OCI-LY1 (cell line): ENCODE measurements at regions not wholly inside any gene's neighbourhood (a gene's known extent, or its start where the extent isn't known, plus 50 kb on each side); places are given as distances from the start of the nearest gene placed in this dataset.

Source experiments
- H2AFZ ChIP-seq: fragments of 200-600 bp; sonication (generic), shearing (Covaris generic); 2 replicates; pipeline ENCODE4 v1.6.0; 2014; ENCODE audit warnings: antibody characterized with exemption, mild to moderate bottlenecking, low read length
- H3F3A ChIP-seq: fragments of 200-600 bp; sonication (generic), shearing (Covaris generic); 2 replicates; pipeline ENCODE4 v1.6.0; 2014; ENCODE audit warnings: mild to moderate bottlenecking, antibody characterized with exemption, low read length, moderate library complexity; ENCODE audit not compliant: insufficient read depth
- H3K27ac ChIP-seq: fragments of 200-600 bp; sonication (generic); 2 replicates; pipeline ENCODE4 v1.5.1; 2014; ENCODE audit warnings: low read length, mixed run types, mild to moderate bottlenecking, low read depth; ENCODE audit not compliant: poor library complexity, severe bottlenecking
- H3K27me3 ChIP-seq: fragments of 200-600 bp; sonication (generic); 2 replicates; pipeline ENCODE4 v1.6.0; 2014; ENCODE audit warnings: antibody characterized with exemption, mild to moderate bottlenecking, low read length, moderate library complexity; ENCODE audit not compliant: insufficient read depth
- H3K36me3 ChIP-seq: fragments of 200-600 bp; sonication (generic); 2 replicates; pipeline ENCODE4 v1.6.1; 2014; ENCODE audit warnings: mild to moderate bottlenecking, antibody characterized with exemption, low read length, moderate library complexity, mixed read lengths; ENCODE audit not compliant: insufficient read depth
- H3K4me1 ChIP-seq: fragments of 200-600 bp; sonication (generic); 2 replicates; pipeline ENCODE4 v1.5.1; 2014; ENCODE audit warnings: mild to moderate bottlenecking, low read length, moderate library complexity; ENCODE audit not compliant: insufficient read depth, severe bottlenecking
- H3K4me2 ChIP-seq: fragments of 200-600 bp; sonication (generic), shearing (Covaris generic); 2 replicates; pipeline ENCODE4 v1.6.1; 2014; ENCODE audit warnings: low read length
- H3K4me3 ChIP-seq: fragments of 200-600 bp; sonication (generic); 2 replicates; pipeline ENCODE4 v1.5.1; 2014; ENCODE audit warnings: low read length, low read depth, mild to moderate bottlenecking, mixed read lengths; ENCODE audit not compliant: poor library complexity, severe bottlenecking
- H3K79me2 ChIP-seq: fragments of 200-600 bp; shearing (Covaris generic); 2 replicates; pipeline ENCODE4 v1.6.1; 2016; ENCODE audit warnings: mixed run types, low read length, mixed read lengths; ENCODE audit not compliant: insufficient read depth
- H3K9ac ChIP-seq: fragments of 200-600 bp; sonication (generic), shearing (Covaris generic); 2 replicates; pipeline ENCODE4 v1.6.1; 2014; ENCODE audit warnings: mild to moderate bottlenecking, low read length, mixed read lengths
- H3K9me2 ChIP-seq: fragments of 200-600 bp; sonication (generic), shearing (Covaris generic); 2 replicates; pipeline ENCODE4 v1.6.1; 2014; ENCODE audit warnings: low read depth, mild to moderate bottlenecking, low read length, mixed read lengths
- H3K9me3 ChIP-seq: fragments of 200-600 bp; shearing (Covaris generic); 2 replicates; pipeline ENCODE4 v1.6.1; 2014; ENCODE audit warnings: low read length, mixed read lengths
- H4K20me1 ChIP-seq: fragments of 200-600 bp; sonication (generic), shearing (Covaris generic); 2 replicates; pipeline ENCODE4 v1.6.0; 2016; ENCODE audit warnings: mild to moderate bottlenecking, low read length; ENCODE audit not compliant: insufficient read depth
- EZH2 ChIP-seq: fragments of 200-600 bp; sonication (generic), shearing (Covaris generic); IDR thresholded peaks from 2 replicates; pipeline ENCODE4 v1.8.0; 2017; ENCODE audit warnings: borderline replicate concordance, mixed run types, mild to moderate bottlenecking, antibody characterized with exemption, low read length, moderate library complexity, mixed read lengths
- TF ChIP-seq, protein P1 (sequence below): fragments of 200-600 bp; sonication (generic), shearing (Covaris generic); IDR thresholded peaks from 2 replicates; pipeline ENCODE4 v1.5.1; 2017; ENCODE audit warnings: mild to moderate bottlenecking, antibody characterized with exemption, low read length, moderate library complexity, mixed read lengths

DNA sequence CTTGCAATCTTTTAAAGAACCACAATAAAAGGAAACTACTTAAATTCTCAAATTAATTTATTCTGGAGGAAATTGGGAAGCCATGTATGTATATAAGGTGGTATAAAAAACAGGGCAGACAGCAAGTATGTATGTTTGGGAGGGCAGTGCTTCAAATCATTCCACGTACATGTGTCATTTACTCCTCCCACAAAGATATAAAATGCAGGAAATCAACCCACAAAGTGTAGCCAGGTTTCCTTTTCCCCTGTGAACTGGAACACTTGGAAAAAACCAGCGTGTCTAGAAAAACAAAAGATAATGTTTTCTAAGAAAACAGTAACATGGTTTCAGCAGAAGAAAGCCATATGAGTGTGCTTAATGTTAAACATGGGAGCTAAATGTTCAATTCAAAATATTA lies 156.7 kb upstream of the FAM47A start:
- Histone ChIP-seq H3K4me1 (no peaks in the 10 kb centered on the region), H3K27me3 (no peaks in the 10 kb centered on the region), H3F3A (no peaks in the 10 kb centered on the region), H3K27ac (no peak overlapping the region), H3K9me3 (no peaks in the 10 kb centered on the region), H3K4me3 (no peak overlapping the region), H3K9me2 (no peaks in the 10 kb centered on the region), H3K9ac (no peak overlapping the region), H3K79me2 (no peaks in the 10 kb centered on the region), H2AFZ (no peak overlapping the region), H4K20me1 (no peaks in the 10 kb centered on the region), H3K36me3 (no peaks in the 10 kb centered on the region), H3K4me2 (no peak overlapping the region)
- TF ChIP-seq EZH2: no peak

DNA sequence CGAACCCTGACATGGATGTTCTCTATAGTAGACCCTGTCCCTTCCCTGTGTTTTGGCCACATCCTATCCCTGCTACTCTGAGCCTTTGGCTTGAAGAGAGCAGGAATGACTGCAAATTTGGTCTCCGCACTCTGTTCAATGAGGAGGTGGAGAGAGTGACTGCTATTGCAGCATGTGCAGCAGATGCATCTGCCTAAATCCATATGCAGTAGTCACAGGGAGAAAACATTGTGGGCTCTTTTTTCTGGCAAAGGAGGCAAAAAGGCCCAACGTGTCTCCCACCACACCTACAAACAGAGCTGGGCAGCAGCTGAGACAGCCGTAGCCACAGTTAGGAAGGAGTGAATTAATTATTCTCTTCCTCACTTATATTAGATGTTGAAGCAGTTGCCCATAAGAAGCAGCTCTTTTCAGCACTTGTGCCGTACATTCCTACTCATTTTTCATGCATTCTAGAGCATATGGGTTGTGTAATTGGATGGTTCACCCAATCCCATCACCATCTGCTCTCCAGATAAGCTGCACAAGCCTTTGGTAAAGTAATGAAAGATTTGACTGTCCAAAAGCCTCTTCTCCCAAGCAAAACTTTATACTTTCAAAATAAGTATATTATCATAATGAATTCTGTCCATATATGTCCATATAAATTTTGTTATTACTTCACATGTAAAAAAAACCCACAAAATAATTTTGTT lies 147.9 kb upstream of the FAM47A start:
- Histone ChIP-seq H3K4me3 (no peak overlapping the region), H3K9me3 (no peaks in the 10 kb centered on the region), H3K9ac (no peak overlapping the region), H3F3A (no peaks in the 10 kb centered on the region), H3K79me2 (no peaks in the 10 kb centered on the region), H3K27ac (no peak overlapping the region), H3K9me2 (no peaks in the 10 kb centered on the region), H3K27me3 (no peaks in the 10 kb centered on the region), H3K4me2 (no peak overlapping the region), H3K36me3 (no peaks in the 10 kb centered on the region), H4K20me1 (no peaks in the 10 kb centered on the region), H3K4me1 (no peaks in the 10 kb centered on the region), H2AFZ (no peak overlapping the region)
- TF ChIP-seq, protein P1, sequence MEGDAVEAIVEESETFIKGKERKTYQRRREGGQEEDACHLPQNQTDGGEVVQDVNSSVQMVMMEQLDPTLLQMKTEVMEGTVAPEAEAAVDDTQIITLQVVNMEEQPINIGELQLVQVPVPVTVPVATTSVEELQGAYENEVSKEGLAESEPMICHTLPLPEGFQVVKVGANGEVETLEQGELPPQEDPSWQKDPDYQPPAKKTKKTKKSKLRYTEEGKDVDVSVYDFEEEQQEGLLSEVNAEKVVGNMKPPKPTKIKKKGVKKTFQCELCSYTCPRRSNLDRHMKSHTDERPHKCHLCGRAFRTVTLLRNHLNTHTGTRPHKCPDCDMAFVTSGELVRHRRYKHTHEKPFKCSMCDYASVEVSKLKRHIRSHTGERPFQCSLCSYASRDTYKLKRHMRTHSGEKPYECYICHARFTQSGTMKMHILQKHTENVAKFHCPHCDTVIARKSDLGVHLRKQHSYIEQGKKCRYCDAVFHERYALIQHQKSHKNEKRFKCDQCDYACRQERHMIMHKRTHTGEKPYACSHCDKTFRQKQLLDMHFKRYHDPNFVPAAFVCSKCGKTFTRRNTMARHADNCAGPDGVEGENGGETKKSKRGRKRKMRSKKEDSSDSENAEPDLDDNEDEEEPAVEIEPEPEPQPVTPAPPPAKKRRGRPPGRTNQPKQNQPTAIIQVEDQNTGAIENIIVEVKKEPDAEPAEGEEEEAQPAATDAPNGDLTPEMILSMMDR: no peak
- no peak for TF ChIP-seq EZH2

DNA sequence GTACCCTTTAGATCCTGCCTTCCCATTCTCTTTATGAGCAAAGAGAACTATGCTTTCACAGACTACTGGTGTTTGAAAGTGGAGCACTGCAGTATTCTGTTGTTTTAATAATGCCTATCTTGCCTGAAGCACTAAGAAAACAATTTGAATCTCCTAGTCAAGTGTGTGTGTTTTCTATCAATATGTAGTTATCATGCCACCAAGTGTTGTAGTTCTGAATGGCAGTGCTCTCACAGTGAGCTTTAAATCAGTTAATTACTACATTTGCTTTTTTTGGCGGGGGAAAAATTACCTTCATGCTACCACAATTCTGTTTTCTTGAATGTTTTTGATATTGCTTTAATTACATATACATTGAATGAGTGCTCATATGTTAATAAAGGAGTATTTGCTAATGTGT lies 143.6 kb upstream of the FAM47A start:
- H4K20me1 ChIP-seq: no peaks in the 10 kb centered on the region
- H3K9ac ChIP-seq: no peak overlapping the region
- H3K27me3 ChIP-seq: no peaks in the 10 kb centered on the region
- H2AFZ ChIP-seq: no peak overlapping the region
- no peaks in the 10 kb centered on the region for H3F3A ChIP-seq
- H3K27ac ChIP-seq: no peak overlapping the region
- H3K4me1 ChIP-seq: no peaks in the 10 kb centered on the region
- H3K36me3 ChIP-seq: no peaks in the 10 kb centered on the region
- H3K9me3 ChIP-seq: no peaks in the 10 kb centered on the region
- no peak overlapping the region for H3K4me3 ChIP-seq
- TF ChIP-seq EZH2: no peak
- TF ChIP-seq, protein P1: peak; percentile 14; the same call in 1 of the 2 replicates
- H3K4me2 ChIP-seq: no peak overlapping the region
- no peaks in the 10 kb centered on the region for H3K79me2 ChIP-seq
- no peaks in the 10 kb centered on the region for H3K9me2 ChIP-seq

DNA sequence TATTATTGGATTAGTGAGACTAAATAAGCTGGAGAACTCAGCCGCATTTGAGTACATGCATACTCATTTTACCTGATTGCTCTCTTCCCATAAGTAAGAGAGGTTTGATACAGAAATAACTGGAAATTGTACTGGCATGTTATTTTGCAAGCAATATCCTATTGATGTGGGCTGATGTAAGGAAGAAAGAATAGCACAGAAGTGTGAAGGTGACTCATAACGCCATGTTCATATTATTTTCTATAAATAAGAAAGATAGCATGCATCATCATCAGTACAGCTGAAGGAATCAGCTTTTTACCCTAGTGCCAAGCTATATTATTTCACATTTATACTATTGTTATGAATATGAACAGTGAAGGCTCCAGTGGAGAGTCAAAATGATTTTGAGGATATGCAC lies 138.3 kb upstream of the FAM47A start:
- Histone ChIP-seq H3K4me2 (no peak overlapping the region), H3K9me3 (no peaks in the 10 kb centered on the region), H4K20me1 (no peaks in the 10 kb centered on the region), H3K27ac (no peak overlapping the region), H3K79me2 (no peaks in the 10 kb centered on the region), H2AFZ (no peak overlapping the region), H3K9ac (no peak overlapping the region), H3K27me3 (no peaks in the 10 kb centered on the region), H3K36me3 (no peaks in the 10 kb centered on the region), H3K4me3 (no peak overlapping the region), H3K9me2 (no peaks in the 10 kb centered on the region), H3F3A (no peaks in the 10 kb centered on the region), H3K4me1 (no peaks in the 10 kb centered on the region)
- no peak for TF ChIP-seq EZH2
- TF ChIP-seq, protein P1: no peak
